ENCODE measurements at regions not wholly inside any gene's neighbourhood (a gene's known extent, or its start where the extent isn't known, plus 50 kb on each side); places are given as distances from the start of the nearest gene placed in this dataset.

- no peak for TF ChIP-seq CTCF (IDR thresholded peaks at IDR 0.05)
- TF ChIP-seq EZH2 (IDR thresholded peaks at IDR 0.05; ENCODE audit: borderline replicate concordance, insufficient read depth, low read depth, low read length, poor library complexity, severe bottlenecking) = no peak
Observed at GRCh38 chrY:7515812-7516211, 604.3 kb upstream of the AMELY start.

Measured in B cell (primary cell).